Natural killer cell treated with Interleukin-12 subunit alpha and Interleukin-12 subunit beta and Interleukin-15 and Interleukin-18, amount 100 ng/mL, for 72 hours (primary cell): ENCODE measurements at regions not wholly inside any gene's neighbourhood (a gene's known extent, or its start where the extent isn't known, plus 50 kb on each side); places are given as distances from the start of the nearest gene placed in this dataset.

Experiments used
- ATAC-seq, 2 donors: fragments of 150-1000 bp; cut with Tn5 transposase in 1 of 2; sonication (Bioruptor Pico), chemical (Tn5 transposase) in 1 of 2; 2 replicates each; pipeline ENCODE4 v1.10.0; 2021
- DNase-seq: peaks from one replicate; pipeline ENCODE4 v3.0.0; 2022; ENCODE audit warnings: low spot score
- H3K27ac Mint-ChIP-seq, 2 donors: 1 replicate in 1 of 2; 2 replicates in 1 of 2; pipeline ENCODE4 v1.8.0; 2022; ENCODE audit warnings: mixed read lengths in 2 of 2, mild to moderate bottlenecking in 1 of 2, moderate library complexity in 1 of 2
- H3K27me3 Mint-ChIP-seq, 2 donors: 1 replicate in 1 of 2; 2 replicates in 1 of 2; pipeline ENCODE4 v1.8.0; 2022; ENCODE audit warnings: mixed read lengths in 2 of 2
- H3K36me3 Mint-ChIP-seq: one replicate; pipeline ENCODE4 v1.8.0; 2022; ENCODE audit warnings: mixed read lengths
- H3K4me1 Mint-ChIP-seq, 2 donors: 1 replicate in 1 of 2; 2 replicates in 1 of 2; pipeline ENCODE4 v1.8.0; 2022; ENCODE audit warnings: low read depth in 2 of 2, mixed read lengths in 2 of 2, mild to moderate bottlenecking in 1 of 2
- H3K4me3 Mint-ChIP-seq: one replicate; pipeline ENCODE4 v1.8.0; 2022; ENCODE audit warnings: mixed read lengths
- H3K9me3 Mint-ChIP-seq: 2 replicates; pipeline ENCODE4 v1.8.0; 2022; ENCODE audit warnings: mixed read lengths

GRCh38 chr2:150698016-150698661, 210.7 kb upstream of the RND3 start:
- H3K4me3 Mint-ChIP-seq, result no peak overlapping the region
- peaks cover 17% of the 10 kb centered on the region for H3K9me3 Mint-ChIP-seq
- H3K4me1 Mint-ChIP-seq, result no peaks in the 10 kb centered on the region
- ATAC-seq (no peak), DNase-seq (no peak)
- H3K27me3 Mint-ChIP-seq, result no peaks in the 10 kb centered on the region
- H3K27ac Mint-ChIP-seq, result no peak overlapping the region
- H3K36me3 Mint-ChIP-seq, result no peaks in the 10 kb centered on the region

GRCh38 chr2:150697596-150697995, 210.1 kb upstream of the RND3 start:
- Mint-ChIP-seq H3K4me3 (no peak overlapping the region), H3K4me1 (no peaks in the 10 kb centered on the region), H3K36me3 (no peaks in the 10 kb centered on the region), H3K27ac (no peak overlapping the region), H3K9me3 (peaks cover 17% of the 10 kb centered on the region), H3K27me3 (no peaks in the 10 kb centered on the region)
- no peak for ATAC-seq
- no peak for DNase-seq

DNA sequence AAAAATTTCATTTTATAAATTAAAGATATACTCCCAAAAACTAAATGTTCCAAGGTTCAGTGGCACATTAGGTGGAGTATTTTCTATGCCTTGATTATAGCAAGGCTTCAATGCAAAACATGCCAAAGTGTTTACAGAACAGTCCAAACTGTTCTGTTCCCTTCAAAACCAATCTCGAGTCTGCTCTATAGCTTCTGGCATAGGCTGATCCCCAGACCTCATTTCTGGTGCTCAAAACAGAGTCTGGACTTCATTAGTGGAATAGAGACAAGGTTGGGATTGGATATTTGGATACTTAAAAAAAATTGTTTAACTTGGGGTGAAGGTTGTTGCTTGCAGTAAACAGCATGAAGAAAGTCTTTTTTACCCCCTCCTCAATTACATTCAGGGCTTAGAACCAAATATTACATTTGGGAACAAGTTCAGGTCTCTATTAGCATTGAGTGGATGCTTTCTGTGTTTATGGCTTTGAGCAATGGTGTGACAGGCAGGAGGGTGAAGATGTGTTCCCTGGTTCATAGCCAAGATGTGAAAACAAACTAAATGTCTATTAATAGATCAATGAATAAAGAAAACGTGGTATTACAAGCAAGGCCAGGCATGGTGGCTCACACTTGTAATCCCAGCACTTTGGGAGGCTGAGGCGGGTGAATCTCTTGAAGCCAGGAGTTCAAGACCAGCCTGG, 208.1 kb upstream of the RND3 start:
- Mint-ChIP-seq H3K27me3 (no peaks in the 10 kb centered on the region), H3K4me1 (no peaks in the 10 kb centered on the region)
- no peak for ATAC-seq

GRCh38 chr2:150693556-150693955, 206.1 kb upstream of the RND3 start:
- Mint-ChIP-seq H3K27me3 (no peaks in the 10 kb centered on the region), H3K4me1 (no peaks in the 10 kb centered on the region), H3K36me3 (no peaks in the 10 kb centered on the region), H3K9me3 (peaks cover 12% of the 10 kb centered on the region), H3K4me3 (no peak overlapping the region), H3K27ac (no peak overlapping the region)
- ATAC-seq (no peak), DNase-seq (no peak)

More for the DNA sequence above, 208.1 kb upstream of the RND3 start:
- Mint-ChIP-seq H3K4me3 (no peak overlapping the region), H3K36me3 (no peaks in the 10 kb centered on the region), H3K9me3 (peaks cover 12% of the 10 kb centered on the region), H3K27ac (no peak overlapping the region)
- no peak for DNase-seq

GRCh38 chr2:150690870-150691269, 203.4 kb upstream of the RND3 start:
- H3K27ac Mint-ChIP-seq, result no peak overlapping the region
- no peaks in the 10 kb centered on the region for H3K27me3 Mint-ChIP-seq
- no peaks in the 10 kb centered on the region for H3K36me3 Mint-ChIP-seq
- peaks cover 8% of the 10 kb centered on the region for H3K9me3 Mint-ChIP-seq
- no peak overlapping the region for H3K4me3 Mint-ChIP-seq
- no peaks in the 10 kb centered on the region for H3K4me1 Mint-ChIP-seq
- ATAC-seq, result no peak
- DNase-seq, result no peak

DNA sequence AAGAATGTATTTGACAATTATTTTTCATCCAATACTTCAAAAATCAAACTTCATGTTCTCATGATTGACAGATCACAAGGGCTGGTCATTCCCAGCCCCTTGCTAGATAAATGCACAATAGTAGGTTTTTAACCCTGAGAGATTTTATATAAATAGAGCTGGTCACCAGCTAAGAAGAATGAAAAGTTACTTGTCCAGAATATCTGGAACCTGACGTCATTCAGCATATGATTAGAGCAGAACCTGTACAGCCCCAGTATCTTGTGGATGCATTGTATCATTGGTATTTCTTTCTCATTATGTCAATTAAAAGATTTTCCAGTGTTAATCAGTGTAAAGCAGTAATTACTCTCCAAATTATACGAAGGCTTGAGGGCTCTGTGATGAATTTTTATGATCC, 202.8 kb upstream of the RND3 start:
- DNase-seq (no peak), ATAC-seq (no peak)
- Mint-ChIP-seq H3K27me3 (no peaks in the 10 kb centered on the region), H3K4me3 (no peak overlapping the region), H3K4me1 (no peaks in the 10 kb centered on the region), H3K27ac (no peak overlapping the region), H3K36me3 (no peaks in the 10 kb centered on the region), H3K9me3 (peaks cover 8% of the 10 kb centered on the region)

- no peak overlapping the region for H3K27ac Mint-ChIP-seq
- H3K36me3 Mint-ChIP-seq, result no peaks in the 10 kb centered on the region
- H3K4me1 Mint-ChIP-seq, result no peaks in the 10 kb centered on the region
- ATAC-seq (no peak), DNase-seq (no peak)
- no peaks in the 10 kb centered on the region for H3K27me3 Mint-ChIP-seq
- H3K4me3 Mint-ChIP-seq, result no peak overlapping the region
- peaks cover 8% of the 10 kb centered on the region for H3K9me3 Mint-ChIP-seq
Observed at GRCh38 chr2:150689590-150689989, 202.1 kb upstream of the RND3 start.

DNA sequence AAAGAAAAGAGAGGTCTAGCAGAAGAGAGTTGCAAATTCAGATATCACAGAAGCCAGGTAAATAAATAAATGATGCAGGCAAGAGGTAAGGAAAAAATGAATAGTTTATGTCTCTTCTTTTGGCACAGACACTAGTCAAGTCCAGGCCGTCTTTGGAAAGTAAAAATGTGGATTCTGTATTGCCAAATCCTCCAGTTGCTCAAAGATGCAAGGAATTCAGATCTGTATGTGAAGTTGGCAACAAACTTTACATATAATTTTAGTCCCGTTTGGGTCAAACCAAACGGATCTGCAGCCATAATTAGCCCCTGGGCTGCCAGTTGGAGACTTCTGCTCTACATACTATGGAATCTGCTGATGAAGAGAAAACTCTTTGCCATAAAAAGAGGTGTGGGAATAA, 200.5 kb upstream of the RND3 start:
- H3K36me3 Mint-ChIP-seq, result no peaks in the 10 kb centered on the region
- H3K4me1 Mint-ChIP-seq, result no peaks in the 10 kb centered on the region
- ATAC-seq, result no peak

GRCh38 chr2:150686391-150686790, 198.9 kb upstream of the RND3 start:
- ATAC-seq (no peak), DNase-seq (no peak)
- Mint-ChIP-seq H3K27me3 (no peaks in the 10 kb centered on the region), H3K9me3 (peaks cover 6% of the 10 kb centered on the region), H3K36me3 (no peaks in the 10 kb centered on the region), H3K4me1 (no peaks in the 10 kb centered on the region), H3K4me3 (no peak overlapping the region), H3K27ac (no peak overlapping the region)

More for the DNA sequence above, 200.5 kb upstream of the RND3 start:
- Mint-ChIP-seq H3K9me3 (peaks cover 8% of the 10 kb centered on the region), H3K27me3 (no peaks in the 10 kb centered on the region), H3K4me3 (no peak overlapping the region), H3K27ac (no peak overlapping the region)
- DNase-seq, result no peak

DNA sequence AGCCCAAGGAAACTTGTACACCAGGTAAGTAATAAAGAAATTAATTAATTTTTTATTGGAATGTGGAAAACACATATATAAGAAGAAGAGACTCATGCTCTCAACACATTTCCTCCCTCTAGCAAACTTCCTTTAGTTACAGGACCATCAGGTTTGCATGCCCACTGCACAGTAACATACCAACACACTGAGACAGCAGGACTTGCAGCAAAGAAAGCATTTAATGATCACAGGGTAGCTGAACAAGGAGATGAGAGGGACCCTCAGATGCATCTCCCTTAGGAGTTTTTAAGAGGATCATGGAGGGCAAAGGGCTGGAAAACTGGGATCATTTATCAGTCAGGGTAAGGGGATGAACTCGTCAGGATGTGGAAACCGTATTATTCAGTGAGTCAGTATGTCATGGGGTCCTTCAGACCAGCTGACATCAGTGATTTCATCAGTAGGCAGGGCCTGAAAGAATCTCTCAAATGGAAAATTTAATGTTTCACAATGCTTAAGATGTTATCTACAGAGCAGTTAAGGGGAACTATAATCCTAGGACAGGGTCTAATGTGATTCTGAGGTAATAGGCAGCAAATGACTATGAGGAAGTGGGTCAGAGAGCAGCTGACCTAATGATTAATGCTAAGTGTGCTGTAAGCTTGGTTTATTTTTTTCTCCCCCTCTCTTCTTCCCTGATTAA, 193.8 kb upstream of the RND3 start:
- Mint-ChIP-seq H3K36me3 (no peaks in the 10 kb centered on the region), H3K27me3 (no peaks in the 10 kb centered on the region), H3K4me3 (no peak overlapping the region), H3K9me3 (peaks cover 17% of the 10 kb centered on the region), H3K4me1 (no peaks in the 10 kb centered on the region), H3K27ac (no peak overlapping the region)
- DNase-seq (no peak), ATAC-seq (no peak)

DNA sequence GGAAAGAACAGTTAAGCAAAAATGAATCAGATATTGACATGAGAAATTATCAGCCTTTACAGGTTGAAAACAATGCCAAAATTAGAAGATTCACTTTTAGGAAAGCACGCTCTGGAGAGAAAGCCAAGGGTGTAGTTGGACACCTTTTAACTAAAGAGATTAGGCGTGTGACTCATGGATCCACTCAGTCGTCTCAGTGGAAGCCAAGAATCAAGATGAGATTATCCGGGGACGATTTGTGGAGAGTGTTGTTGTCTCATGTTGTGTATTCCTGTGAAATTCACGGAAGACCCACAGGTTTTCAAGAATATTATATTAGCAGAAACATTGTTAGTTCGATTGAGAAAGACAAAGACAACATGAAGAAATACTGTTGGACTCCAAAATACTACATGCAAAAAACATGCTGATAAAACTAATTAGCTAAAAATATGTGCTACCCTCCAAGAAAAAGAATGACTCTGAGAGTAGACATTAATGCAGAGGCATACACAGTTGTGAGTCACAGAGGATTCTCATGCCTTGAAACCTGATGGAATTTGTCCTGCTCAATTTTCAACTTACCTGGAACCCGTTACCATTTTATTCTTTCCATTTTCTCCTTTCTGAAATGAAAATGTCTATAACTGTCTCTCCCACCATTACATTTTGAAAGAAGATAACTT, 192.1 kb upstream of the RND3 start:
- H3K4me3 Mint-ChIP-seq, result no peak overlapping the region
- no peaks in the 10 kb centered on the region for H3K36me3 Mint-ChIP-seq
- ATAC-seq (no peak), DNase-seq (no peak)
- no peaks in the 10 kb centered on the region for H3K27me3 Mint-ChIP-seq
- no peak overlapping the region for H3K27ac Mint-ChIP-seq
- no peaks in the 10 kb centered on the region for H3K4me1 Mint-ChIP-seq
- peaks cover 13% of the 10 kb centered on the region for H3K9me3 Mint-ChIP-seq

GRCh38 chr2:150677551-150677950, 190.1 kb upstream of the RND3 start:
- no peaks in the 10 kb centered on the region for H3K36me3 Mint-ChIP-seq
- no peaks in the 10 kb centered on the region for H3K27me3 Mint-ChIP-seq
- DNase-seq (no peak), ATAC-seq (no peak)
- H3K9me3 Mint-ChIP-seq, result peaks cover 13% of the 10 kb centered on the region
- no peaks in the 10 kb centered on the region for H3K4me1 Mint-ChIP-seq
- H3K27ac Mint-ChIP-seq, result no peak overlapping the region
- no peak overlapping the region for H3K4me3 Mint-ChIP-seq

DNA sequence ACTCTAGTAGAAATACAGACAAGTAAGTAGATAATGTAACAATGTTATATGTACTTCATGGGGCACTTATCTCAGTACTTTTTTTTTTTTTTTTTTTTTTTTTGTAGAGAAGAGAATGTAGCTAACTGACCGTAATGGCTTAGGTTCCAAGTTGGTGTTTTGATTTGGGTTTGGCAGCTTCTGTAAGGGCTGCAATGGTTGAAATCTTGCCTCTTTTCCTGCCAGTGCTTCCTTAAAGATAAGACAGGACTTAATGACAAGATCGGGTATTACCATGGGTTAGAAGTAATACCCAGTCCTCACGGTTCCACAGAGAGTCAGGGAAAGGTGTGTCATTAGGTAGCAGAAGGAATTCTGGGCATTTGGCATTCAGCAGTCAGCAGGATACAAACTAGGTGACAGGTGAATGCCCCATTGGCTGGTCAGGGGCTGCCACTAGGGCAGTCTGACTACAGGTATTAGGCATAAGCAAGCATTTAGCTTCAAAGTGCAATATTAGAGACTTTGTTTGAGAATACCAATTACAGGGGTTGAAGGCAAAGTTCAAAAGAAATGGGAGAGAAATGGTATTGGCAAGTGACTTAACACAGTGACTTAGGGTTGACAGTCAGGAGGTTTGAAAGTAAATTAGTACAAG, 189.4 kb upstream of the RND3 start:
- ATAC-seq (no peak), DNase-seq (no peak)
- peaks cover 13% of the 10 kb centered on the region for H3K9me3 Mint-ChIP-seq
- H3K4me3 Mint-ChIP-seq, result no peak overlapping the region
- H3K27me3 Mint-ChIP-seq, result no peaks in the 10 kb centered on the region
- H3K36me3 Mint-ChIP-seq, result no peaks in the 10 kb centered on the region
- no peaks in the 10 kb centered on the region for H3K4me1 Mint-ChIP-seq
- H3K27ac Mint-ChIP-seq, result no peak overlapping the region

DNA sequence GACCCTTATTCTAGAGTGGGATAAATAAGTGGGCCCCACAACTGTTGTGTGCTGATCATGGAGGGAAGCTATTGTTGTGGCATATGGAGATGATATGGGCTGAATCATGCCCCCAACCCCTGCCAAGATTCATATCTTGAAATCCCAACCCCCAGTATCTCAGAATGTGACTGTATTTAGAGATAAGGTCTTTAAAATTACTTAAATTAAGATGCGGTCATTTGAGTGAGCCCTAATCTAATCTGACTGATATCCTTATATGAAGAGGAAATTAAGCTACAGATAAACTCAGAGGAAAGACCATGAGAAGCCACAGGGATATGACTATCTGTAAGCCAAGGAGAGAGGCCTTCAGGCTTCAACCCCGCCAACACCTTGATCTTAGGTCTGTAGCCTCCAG, 188.3 kb upstream of the RND3 start:
- H3K4me3 Mint-ChIP-seq, result no peak overlapping the region
- H3K4me1 Mint-ChIP-seq, result no peaks in the 10 kb centered on the region
- no peak for ATAC-seq
- H3K9me3 Mint-ChIP-seq, result peaks cover 8% of the 10 kb centered on the region
- no peaks in the 10 kb centered on the region for H3K27me3 Mint-ChIP-seq
- no peak for DNase-seq
- H3K27ac Mint-ChIP-seq, result no peak overlapping the region
- no peaks in the 10 kb centered on the region for H3K36me3 Mint-ChIP-seq
